ENCODE measurements at regions not wholly inside any gene's neighbourhood (a gene's known extent, or its start where the extent isn't known, plus 50 kb on each side); places are given as distances from the start of the nearest gene placed in this dataset.
"Not testable (repeated sequence)": the region's sequence is repeated elsewhere in the genome, so short reads cannot be mapped to it uniquely, and the experiment has no call there.

GRCh38 chr4:177251237-177251636, 58.4 kb upstream of the NEIL3 start:
- DNase-seq = peak in 2 of 3 donors; percentile 19 to 35
- H3K4me3 ChIP-seq = no peak overlapping the region
- TF ChIP-seq CTCF (IDR thresholded peaks at IDR 0.05) = no peak
- H3K36me3 ChIP-seq (ENCODE audit: low read depth) = no peaks in the 10 kb centered on the region
- no peaks in the 10 kb centered on the region for H3K9me3 ChIP-seq
- intact Hi-C loops (cut with DNase I, micrococcal nuclease) = no loop called here
- H3K4me1 ChIP-seq (ENCODE audit: low read depth) = no peaks in the 10 kb centered on the region
- ATAC-seq = peak; percentile 69

DNA sequence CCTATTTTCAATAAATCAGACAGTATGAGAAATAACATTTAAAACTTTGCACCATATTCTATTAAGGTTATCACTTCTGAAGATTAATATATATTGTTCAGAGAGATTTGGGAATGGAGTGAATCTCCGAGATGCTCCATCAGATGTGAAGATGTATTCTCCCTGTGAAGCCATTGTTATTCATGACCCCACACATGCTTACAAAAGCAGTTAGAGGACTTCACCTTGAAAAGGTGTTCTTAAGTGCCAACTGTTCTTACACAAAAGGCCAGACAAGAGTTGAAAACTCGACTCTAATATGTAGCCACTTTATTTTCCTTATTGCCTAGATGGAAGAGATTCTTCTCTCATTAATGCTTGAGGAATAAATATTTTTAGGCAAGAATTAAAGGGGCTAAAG, 54.3 kb upstream of the NEIL3 start:
- no peak for TF ChIP-seq CTCF (IDR thresholded peaks at IDR 0.05)
- ATAC-seq = no peak
- H3K4me1 ChIP-seq (ENCODE audit: low read depth) = no peaks in the 10 kb centered on the region

GRCh38 chr4:177256950-177257349, 52.7 kb upstream of the NEIL3 start:
- Histone ChIP-seq H3K36me3 (ENCODE audit: low read depth) (no peaks in the 10 kb centered on the region), H3K4me1 (ENCODE audit: low read depth) (no peaks in the 10 kb centered on the region), H3K9me3 (no peaks in the 10 kb centered on the region), H3K4me3 (no peak overlapping the region)
- DNase-seq = no peak
- no peak for TF ChIP-seq CTCF (IDR thresholded peaks at IDR 0.05)
- intact Hi-C loops (cut with DNase I, micrococcal nuclease) = no loop called here
- no peak for ATAC-seq

More for the DNA sequence above, 54.3 kb upstream of the NEIL3 start:
- Histone ChIP-seq H3K36me3 (ENCODE audit: low read depth) (no peaks in the 10 kb centered on the region), H3K9me3 (no peaks in the 10 kb centered on the region), H3K4me3 (no peak overlapping the region)
- intact Hi-C loops (cut with DNase I, micrococcal nuclease) = no loop called here
- DNase-seq = no peak

DNA sequence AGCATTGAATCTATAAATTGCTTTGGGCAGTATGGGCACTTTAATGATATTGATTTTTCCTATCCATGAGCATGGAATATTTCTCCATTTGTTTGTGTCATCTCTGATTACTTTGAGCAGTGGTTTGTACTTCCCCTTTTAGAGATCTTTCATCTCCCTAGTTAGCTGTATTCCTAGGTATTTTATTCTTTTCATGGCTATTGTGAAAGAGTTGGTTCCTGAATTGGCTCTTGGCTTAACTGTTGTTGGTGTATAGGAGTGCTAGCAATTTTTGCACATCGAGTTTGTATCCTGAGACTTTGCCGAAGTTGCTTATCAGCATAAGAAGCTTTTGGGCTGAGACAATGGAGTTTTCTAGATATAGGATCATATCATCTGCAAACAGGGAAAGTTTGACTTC, 50.2 kb upstream of the NEIL3 start:
- intact Hi-C loops (cut with DNase I, micrococcal nuclease); ATAC-seq: not testable (repeated sequence)

More for the DNA sequence above, 50.2 kb upstream of the NEIL3 start:
- not testable (repeated sequence) for H3K9me3 ChIP-seq; H3K4me1 ChIP-seq (ENCODE audit: low read depth); H3K4me3 ChIP-seq; H3K36me3 ChIP-seq (ENCODE audit: low read depth); DNase-seq

Data from mucosa of descending colon (tissue), 3 donors.